ENCODE measurements at regions not wholly inside any gene's neighbourhood (a gene's known extent, or its start where the extent isn't known, plus 50 kb on each side); places are given as distances from the start of the nearest gene placed in this dataset.

DNA sequence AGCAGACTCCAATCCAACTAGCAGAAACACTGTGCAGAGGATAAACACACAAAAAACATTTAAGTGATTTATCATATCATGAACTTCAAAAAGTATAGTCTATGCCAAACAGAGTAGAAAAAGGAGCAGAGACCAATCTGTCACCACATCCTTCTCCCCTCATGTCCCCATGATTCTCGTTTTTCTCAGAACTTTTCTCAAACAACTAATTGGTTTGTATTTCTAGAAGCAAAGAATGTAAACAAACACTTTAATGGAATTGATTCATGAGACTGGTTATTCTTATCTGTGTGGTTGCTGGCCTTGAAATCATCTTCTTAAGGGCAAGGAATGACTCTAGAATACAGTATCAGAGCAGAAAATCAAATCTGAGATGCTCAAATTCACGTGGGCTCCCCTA, 294.2 kb upstream of the THBS1 start:
- DNase-seq (ENCODE audit: extremely low spot score, unreplicated experiment), result no peak
- H3K9me3 Mint-ChIP-seq, result no peaks in the 10 kb centered on the region
- H3K27me3 Mint-ChIP-seq, result peaks cover 15% of the 10 kb centered on the region
- no peak overlapping the region for H3K27ac Mint-ChIP-seq
- TF ChIP-seq, protein P1, sequence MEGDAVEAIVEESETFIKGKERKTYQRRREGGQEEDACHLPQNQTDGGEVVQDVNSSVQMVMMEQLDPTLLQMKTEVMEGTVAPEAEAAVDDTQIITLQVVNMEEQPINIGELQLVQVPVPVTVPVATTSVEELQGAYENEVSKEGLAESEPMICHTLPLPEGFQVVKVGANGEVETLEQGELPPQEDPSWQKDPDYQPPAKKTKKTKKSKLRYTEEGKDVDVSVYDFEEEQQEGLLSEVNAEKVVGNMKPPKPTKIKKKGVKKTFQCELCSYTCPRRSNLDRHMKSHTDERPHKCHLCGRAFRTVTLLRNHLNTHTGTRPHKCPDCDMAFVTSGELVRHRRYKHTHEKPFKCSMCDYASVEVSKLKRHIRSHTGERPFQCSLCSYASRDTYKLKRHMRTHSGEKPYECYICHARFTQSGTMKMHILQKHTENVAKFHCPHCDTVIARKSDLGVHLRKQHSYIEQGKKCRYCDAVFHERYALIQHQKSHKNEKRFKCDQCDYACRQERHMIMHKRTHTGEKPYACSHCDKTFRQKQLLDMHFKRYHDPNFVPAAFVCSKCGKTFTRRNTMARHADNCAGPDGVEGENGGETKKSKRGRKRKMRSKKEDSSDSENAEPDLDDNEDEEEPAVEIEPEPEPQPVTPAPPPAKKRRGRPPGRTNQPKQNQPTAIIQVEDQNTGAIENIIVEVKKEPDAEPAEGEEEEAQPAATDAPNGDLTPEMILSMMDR (conservative IDR thresholded peaks at IDR 0.05), result no peak
- H3K4me3 Mint-ChIP-seq, result no peak overlapping the region
- no peaks in the 10 kb centered on the region for H3K4me1 Mint-ChIP-seq (ENCODE audit: unreplicated experiment)
- H3K36me3 Mint-ChIP-seq, result no peaks in the 10 kb centered on the region

DNA sequence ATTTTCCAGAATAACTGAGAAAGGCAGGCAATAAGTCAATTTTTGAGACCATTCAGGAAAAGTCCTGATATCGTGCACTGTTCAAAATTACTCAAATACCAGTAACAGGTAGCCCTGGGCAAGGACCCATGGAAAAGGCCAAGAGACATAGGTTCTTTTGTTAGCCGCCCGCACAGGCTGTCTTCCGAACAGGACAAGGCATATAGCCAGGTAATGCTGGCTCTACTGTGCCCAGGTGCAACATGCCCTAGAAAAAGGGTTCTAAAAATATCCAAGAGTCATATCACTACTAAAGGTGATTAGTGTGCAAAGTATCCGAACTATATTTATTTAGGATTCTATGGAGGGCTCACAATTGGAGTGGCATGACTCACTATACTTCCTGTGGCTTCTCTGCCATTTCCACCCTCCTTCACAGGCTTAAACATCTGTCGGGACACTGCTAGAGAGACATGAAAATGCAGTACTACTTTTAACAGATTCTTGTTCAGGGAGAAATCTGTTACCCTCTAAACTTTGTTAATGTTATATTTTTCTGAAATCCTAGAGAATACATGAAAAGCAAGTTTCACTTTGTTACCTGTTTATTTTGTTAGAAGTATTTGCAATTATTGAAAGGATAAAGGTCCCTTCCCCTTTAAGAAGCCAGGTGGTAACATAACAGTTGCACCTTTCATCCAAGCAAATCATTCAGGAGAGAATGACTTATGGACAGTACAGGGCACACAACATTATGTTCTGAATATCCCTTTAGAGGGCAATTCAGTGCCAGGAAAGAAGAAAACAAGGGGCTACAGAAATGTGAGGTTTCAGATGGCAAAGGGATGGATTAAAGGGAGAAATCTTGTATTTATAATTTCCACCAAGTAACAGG, 293.3 kb upstream of the THBS1 start:
- H3K4me1 Mint-ChIP-seq (ENCODE audit: unreplicated experiment), result no peaks in the 10 kb centered on the region
- no peaks in the 10 kb centered on the region for H3K36me3 Mint-ChIP-seq
- TF ChIP-seq, protein P1 (conservative IDR thresholded peaks at IDR 0.05), result no peak
- no peak for DNase-seq (ENCODE audit: extremely low spot score, unreplicated experiment)
- H3K27ac Mint-ChIP-seq, result no peak overlapping the region
- peaks cover 15% of the 10 kb centered on the region for H3K27me3 Mint-ChIP-seq
- H3K9me3 Mint-ChIP-seq, result no peaks in the 10 kb centered on the region
- no peak overlapping the region for H3K4me3 Mint-ChIP-seq

- Mint-ChIP-seq H3K36me3 (no peaks in the 10 kb centered on the region), H3K27ac (no peak overlapping the region), H3K4me1 (ENCODE audit: unreplicated experiment) (no peaks in the 10 kb centered on the region), H3K4me3 (no peak overlapping the region), H3K9me3 (no peaks in the 10 kb centered on the region), H3K27me3 (peaks cover 8% of the 10 kb centered on the region)
- TF ChIP-seq, protein P1 (conservative IDR thresholded peaks at IDR 0.05), result no peak
- DNase-seq (ENCODE audit: extremely low spot score, unreplicated experiment), result no peak
These were observed 290.0 kb upstream of the THBS1 start for GRCh38 chr15:39290711-39291435.

DNA sequence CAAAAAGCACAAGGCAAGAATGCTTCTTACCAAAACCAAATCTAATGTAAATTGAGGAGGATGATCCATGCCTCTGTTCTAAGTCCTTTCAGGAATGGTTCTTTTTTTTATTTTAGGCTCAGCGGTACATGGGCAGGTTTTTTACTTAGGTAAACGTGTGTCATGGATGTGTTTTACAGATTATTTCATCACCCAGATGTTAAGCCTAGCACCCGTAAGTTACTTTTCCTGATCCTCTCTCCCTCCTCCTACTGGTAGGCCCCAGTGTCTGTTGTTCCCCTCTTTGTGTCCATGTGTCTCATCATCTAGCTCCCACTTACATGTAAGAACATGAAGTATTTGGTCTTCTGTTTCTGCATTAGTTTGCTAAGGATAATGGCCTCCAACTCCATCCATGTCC, 289.2 kb upstream of the THBS1 start:
- Mint-ChIP-seq H3K4me3 (no peak overlapping the region), H3K36me3 (no peaks in the 10 kb centered on the region), H3K4me1 (ENCODE audit: unreplicated experiment) (no peaks in the 10 kb centered on the region), H3K27me3 (peaks cover 5% of the 10 kb centered on the region), H3K9me3 (no peaks in the 10 kb centered on the region), H3K27ac (no peak overlapping the region)
- DNase-seq (ENCODE audit: extremely low spot score, unreplicated experiment), result no peak
- TF ChIP-seq, protein P1 (conservative IDR thresholded peaks at IDR 0.05), result no peak

DNA sequence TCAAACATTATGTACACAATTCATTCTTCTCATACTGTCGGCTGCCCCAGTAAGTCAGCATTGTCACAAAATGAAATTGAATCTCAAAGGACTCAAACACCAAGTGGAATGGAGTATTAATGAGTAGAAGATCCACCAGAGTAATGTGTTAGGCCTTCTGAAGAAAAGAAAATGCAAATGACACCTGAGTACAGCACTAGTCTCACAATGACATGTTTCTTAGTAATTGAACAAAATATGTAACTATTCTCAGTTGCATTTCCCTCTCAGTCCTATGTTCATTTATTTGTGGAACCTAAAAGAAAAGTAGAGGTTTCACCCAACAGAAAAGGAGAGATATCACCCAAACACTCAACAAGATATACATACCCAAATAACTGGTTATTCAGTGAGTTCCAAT, 283.9 kb upstream of the THBS1 start:
- H3K4me3 Mint-ChIP-seq, result no peak overlapping the region
- H3K4me1 Mint-ChIP-seq (ENCODE audit: unreplicated experiment), result peaks cover 9% of the 10 kb centered on the region
- DNase-seq (ENCODE audit: extremely low spot score, unreplicated experiment), result no peak
- TF ChIP-seq, protein P1 (conservative IDR thresholded peaks at IDR 0.05), result no peak
- no peak overlapping the region for H3K27ac Mint-ChIP-seq
- H3K9me3 Mint-ChIP-seq, result no peaks in the 10 kb centered on the region
- H3K36me3 Mint-ChIP-seq, result no peaks in the 10 kb centered on the region
- peaks cover 5% of the 10 kb centered on the region for H3K27me3 Mint-ChIP-seq
